Cardiac fibroblast (primary cell): ENCODE measurements at regions not wholly inside any gene's neighbourhood (a gene's known extent, or its start where the extent isn't known, plus 50 kb on each side); places are given as distances from the start of the nearest gene placed in this dataset.
"Not testable (repeated sequence)": the region's sequence is repeated elsewhere in the genome, so short reads cannot be mapped to it uniquely, and the experiment has no call there.

Experiments used
- DNase-seq, 2 donors: peaks; one replicate each; pipeline versions ENCODE4 v3.0.0 to v3.0.0-alpha.2; 2010; ENCODE audit warnings: low read depth in 2 of 2
- H3K4me3 ChIP-seq, 2 donors: replicated peaks in 1 of 2; 1 replicate in 1 of 2; 2 replicates in 1 of 2; pipeline ENCODE4 v1.5.1; 2011; ENCODE audit warnings: low read depth in 2 of 2, low read length in 2 of 2, mild to moderate bottlenecking in 2 of 2, moderate library complexity in 1 of 2
- CTCF ChIP-seq: IDR thresholded peaks from one replicate; pipeline ENCODE4 v1.5.1; 2011; ENCODE audit warnings: low read depth, mild to moderate bottlenecking, low read length, inconsistent platforms

GRCh38 chrX:118228041-118228440 is 111.4 kb upstream of the KLHL13 start:
- H3K4me3 ChIP-seq = no peak overlapping the region
- TF ChIP-seq CTCF = no peak
- DNase-seq = peak in 1 of 2 donors; percentile 41

GRCh38 chrX:118228456-118228855 is 111.8 kb upstream of the KLHL13 start:
- no peak overlapping the region for H3K4me3 ChIP-seq
- DNase-seq = no peak
- no peak for TF ChIP-seq CTCF

DNA sequence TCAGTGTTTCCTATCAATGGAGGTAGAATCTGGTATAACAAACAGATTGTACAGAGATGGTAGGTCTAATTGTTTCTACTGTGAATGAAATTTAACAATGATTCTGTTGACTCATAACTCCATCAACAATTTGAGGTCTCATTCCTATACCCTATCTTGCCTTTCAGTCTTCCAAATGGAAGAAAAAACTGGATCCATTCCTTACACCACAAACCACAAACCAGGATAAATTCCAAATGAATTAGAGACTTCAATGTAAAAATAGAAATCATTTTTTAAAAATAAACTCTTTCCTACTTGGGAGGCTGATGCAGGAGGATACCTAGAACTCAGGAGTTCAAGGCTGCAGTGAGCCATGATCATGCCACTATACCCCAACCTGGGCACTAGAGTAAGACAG is 114.4 kb upstream of the WDR44 start:
- TF ChIP-seq CTCF = no peak
- H3K4me3 ChIP-seq = no peak overlapping the region
- peak in 1 of 2 donors; percentile 11 for DNase-seq

DNA sequence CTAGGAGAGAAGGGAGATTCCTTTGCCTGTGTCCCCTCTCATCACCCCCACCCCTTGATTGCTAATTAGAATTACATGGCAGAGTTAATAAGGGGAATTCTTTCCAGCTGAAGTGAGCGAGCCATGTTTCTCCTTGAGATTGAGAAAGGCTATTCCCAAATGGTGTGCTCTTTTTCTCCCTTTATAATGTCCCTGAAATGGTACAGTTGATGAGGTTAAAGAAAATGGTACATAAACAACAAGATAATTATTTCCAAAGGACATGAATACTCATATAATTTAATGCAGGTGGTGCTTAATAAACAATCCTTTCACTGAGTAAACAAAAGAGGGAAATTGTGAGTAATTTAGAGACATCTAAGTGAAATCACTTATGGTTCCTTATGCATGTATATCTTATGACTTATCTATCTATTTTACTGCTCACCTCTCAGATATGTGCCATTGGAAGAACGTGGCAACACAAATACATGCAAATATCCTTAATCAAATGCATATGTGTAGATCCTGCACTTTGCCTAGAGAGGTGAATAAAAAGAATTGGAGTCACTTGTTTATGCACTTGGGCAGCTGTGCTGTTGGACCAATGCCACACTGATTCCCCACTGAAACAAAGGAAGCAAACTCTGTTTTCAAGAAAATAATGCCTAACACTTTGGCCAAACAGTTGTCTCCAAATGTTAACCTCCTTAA is 106.6 kb upstream of the WDR44 start:
- no peak overlapping the region for H3K4me3 ChIP-seq
- peak; percentile 25 to 27 for DNase-seq
- TF ChIP-seq CTCF = no peak

GRCh38 chrX:118239913-118240698 is 105.8 kb upstream of the WDR44 start:
- TF ChIP-seq CTCF = no peak
- peak; percentile 21 to 72 for DNase-seq
- H3K4me3 ChIP-seq = no peak overlapping the region

GRCh38 chrX:118246961-118247360 is 98.9 kb upstream of the WDR44 start:
- not testable (repeated sequence) for H3K4me3 ChIP-seq, DNase-seq

- DNase-seq = no peak
- TF ChIP-seq CTCF = no peak
- H3K4me3 ChIP-seq = no peak overlapping the region
Measured at GRCh38 chrX:118249146-118249545, 96.8 kb upstream of the WDR44 start.
